ENCODE measurements at regions not wholly inside any gene's neighbourhood (a gene's known extent, or its start where the extent isn't known, plus 50 kb on each side); places are given as distances from the start of the nearest gene placed in this dataset.

DNA sequence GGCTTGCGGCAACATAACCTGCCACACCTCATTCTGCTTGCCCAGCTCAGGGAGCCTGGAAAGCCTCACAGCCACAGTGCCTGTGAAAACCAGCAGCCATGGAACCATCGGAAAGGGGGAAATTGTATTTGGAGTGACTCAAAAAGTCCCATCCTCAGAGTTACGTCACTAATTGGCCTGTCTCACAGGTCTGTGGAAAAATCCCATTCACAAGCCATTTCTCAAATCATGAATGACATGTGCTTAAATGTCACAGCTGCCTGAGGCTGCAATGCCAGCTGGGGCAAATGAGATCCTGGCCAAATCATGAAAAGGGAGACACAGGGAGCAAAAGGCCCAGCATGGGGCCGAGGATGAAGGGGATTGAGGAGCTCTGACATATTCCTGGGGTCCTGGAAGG is 486.9 kb upstream of the RAB6C start:
- H3K9me3 ChIP-seq (ENCODE audit: control insufficient read depth, insufficient read depth, low read length): no peaks in the 10 kb centered on the region
- no peak overlapping the region for H3K4me3 ChIP-seq (ENCODE audit: low read length)
- TF ChIP-seq, protein P1, sequence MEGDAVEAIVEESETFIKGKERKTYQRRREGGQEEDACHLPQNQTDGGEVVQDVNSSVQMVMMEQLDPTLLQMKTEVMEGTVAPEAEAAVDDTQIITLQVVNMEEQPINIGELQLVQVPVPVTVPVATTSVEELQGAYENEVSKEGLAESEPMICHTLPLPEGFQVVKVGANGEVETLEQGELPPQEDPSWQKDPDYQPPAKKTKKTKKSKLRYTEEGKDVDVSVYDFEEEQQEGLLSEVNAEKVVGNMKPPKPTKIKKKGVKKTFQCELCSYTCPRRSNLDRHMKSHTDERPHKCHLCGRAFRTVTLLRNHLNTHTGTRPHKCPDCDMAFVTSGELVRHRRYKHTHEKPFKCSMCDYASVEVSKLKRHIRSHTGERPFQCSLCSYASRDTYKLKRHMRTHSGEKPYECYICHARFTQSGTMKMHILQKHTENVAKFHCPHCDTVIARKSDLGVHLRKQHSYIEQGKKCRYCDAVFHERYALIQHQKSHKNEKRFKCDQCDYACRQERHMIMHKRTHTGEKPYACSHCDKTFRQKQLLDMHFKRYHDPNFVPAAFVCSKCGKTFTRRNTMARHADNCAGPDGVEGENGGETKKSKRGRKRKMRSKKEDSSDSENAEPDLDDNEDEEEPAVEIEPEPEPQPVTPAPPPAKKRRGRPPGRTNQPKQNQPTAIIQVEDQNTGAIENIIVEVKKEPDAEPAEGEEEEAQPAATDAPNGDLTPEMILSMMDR (IDR thresholded peaks at IDR 0.05; ENCODE audit: low read depth, low read length, poor library complexity, severe bottlenecking): no peak
- no peak for TF ChIP-seq EZH2phosphoT487 (IDR thresholded peaks at IDR 0.05; ENCODE audit: borderline replicate concordance, low read length)
- H3K27me3 ChIP-seq (ENCODE audit: control insufficient read depth, low read length): peaks cover 2% of the 10 kb centered on the region; the same call in 1 of the 2 replicates
- no peak overlapping the region for H3K27ac ChIP-seq (ENCODE audit: low read depth, low read length)
- no peaks in the 10 kb centered on the region for H3K9me2 ChIP-seq (replicated peaks; ENCODE audit: control insufficient read depth, low read length)
- H3K4me2 ChIP-seq (ENCODE audit: low read length): no peak overlapping the region
- H4K20me1 ChIP-seq (ENCODE audit: control insufficient read depth, insufficient read depth, low read depth, low read length): no peaks in the 10 kb centered on the region
- no peaks in the 10 kb centered on the region for H3K36me3 ChIP-seq (ENCODE audit: control insufficient read depth, low read length)
- H3K4me1 ChIP-seq (ENCODE audit: control insufficient read depth, low read length): no peaks in the 10 kb centered on the region
- no peaks in the 10 kb centered on the region for H3F3A ChIP-seq (ENCODE audit: control insufficient read depth, insufficient read depth)
- no peaks in the 10 kb centered on the region for H3K79me2 ChIP-seq (ENCODE audit: control insufficient read depth, low read length)

DNA sequence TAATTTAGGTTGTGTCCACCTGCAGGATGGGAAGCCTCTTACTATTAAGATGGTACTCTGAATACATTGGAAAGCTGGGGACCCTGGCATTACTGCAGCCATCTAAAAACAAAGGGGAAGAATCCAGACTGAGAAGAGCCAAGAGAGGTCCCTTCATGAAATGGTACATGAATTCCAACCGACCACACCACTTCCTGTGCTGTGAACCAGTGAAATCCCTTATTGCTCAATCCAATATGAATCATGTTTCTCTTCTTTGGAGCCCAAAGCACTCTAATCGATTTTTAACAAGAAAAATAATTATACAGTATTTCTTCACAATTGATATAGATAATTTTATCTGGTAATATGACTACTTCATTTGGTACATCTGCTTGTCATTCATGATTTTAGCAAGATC is 479.7 kb upstream of the RAB6C start:
- Histone ChIP-seq H3K27me3 (ENCODE audit: control insufficient read depth, low read length) (peaks cover 2% of the 10 kb centered on the region; the same call in 1 of the 2 replicates), H3K79me2 (ENCODE audit: control insufficient read depth, low read length) (no peaks in the 10 kb centered on the region), H3K4me2 (ENCODE audit: low read length) (no peak overlapping the region), H3K27ac (ENCODE audit: low read depth, low read length) (no peak overlapping the region), H3K4me3 (ENCODE audit: low read length) (no peak overlapping the region), H3K9me2 (replicated peaks; ENCODE audit: control insufficient read depth, low read length) (no peaks in the 10 kb centered on the region), H3K4me1 (ENCODE audit: control insufficient read depth, low read length) (no peaks in the 10 kb centered on the region), H3F3A (ENCODE audit: control insufficient read depth, insufficient read depth) (no peaks in the 10 kb centered on the region), H3K9me3 (ENCODE audit: control insufficient read depth, insufficient read depth, low read length) (no peaks in the 10 kb centered on the region), H3K36me3 (ENCODE audit: control insufficient read depth, low read length) (no peaks in the 10 kb centered on the region), H4K20me1 (ENCODE audit: control insufficient read depth, insufficient read depth, low read depth, low read length) (no peaks in the 10 kb centered on the region)
- TF ChIP-seq EZH2phosphoT487 (IDR thresholded peaks at IDR 0.05; ENCODE audit: borderline replicate concordance, low read length): no peak
- TF ChIP-seq, protein P1 (IDR thresholded peaks at IDR 0.05; ENCODE audit: low read depth, low read length, poor library complexity, severe bottlenecking): no peak

DNA sequence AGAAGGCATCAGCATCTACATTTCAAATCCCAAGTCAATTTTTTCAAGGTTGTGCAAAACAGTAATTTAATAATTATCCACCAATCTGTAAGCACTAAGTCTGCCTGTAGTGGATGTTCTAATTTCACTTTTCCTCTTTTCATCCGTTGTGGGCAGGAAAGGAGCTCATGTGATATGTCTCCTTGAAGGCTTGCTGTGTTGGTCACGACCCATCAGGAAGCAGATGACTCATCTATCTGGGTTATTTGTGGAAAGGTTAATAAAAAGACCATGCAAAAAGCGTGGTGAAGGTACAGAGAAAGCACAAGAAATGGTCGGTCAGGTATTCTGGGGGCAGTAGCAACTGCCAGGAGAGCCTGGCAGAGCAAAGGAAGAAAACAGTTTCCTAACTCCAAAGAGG is 476.7 kb upstream of the RAB6C start:
- TF ChIP-seq, protein P1 (IDR thresholded peaks at IDR 0.05; ENCODE audit: low read depth, low read length, poor library complexity, severe bottlenecking): no peak
- no peak for TF ChIP-seq EZH2phosphoT487 (IDR thresholded peaks at IDR 0.05; ENCODE audit: borderline replicate concordance, low read length)
- Histone ChIP-seq H3K36me3 (ENCODE audit: control insufficient read depth, low read length) (no peaks in the 10 kb centered on the region), H3K4me2 (ENCODE audit: low read length) (no peak overlapping the region)

DNA sequence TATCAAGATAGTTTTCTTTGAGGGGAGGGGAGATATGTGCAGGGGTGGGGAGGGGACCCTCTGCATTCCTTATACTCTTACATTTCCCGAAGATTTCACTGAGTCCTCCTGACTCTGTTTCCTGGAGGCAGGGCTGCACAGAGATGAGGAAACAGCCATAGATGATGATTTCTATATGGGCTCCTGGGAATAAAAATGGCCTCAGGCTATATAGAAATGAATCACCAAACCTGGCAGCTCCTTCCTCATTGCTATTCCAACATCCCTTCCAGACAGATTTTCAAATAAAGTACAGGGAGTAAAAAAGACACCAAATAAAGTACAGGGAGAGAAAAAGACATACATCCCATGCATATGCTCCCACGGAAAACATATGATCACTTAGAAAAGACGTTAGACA is 474.8 kb upstream of the RAB6C start:
- H3K9me2 ChIP-seq (replicated peaks; ENCODE audit: control insufficient read depth, low read length): no peaks in the 10 kb centered on the region
- no peaks in the 10 kb centered on the region for H3F3A ChIP-seq (ENCODE audit: control insufficient read depth, insufficient read depth)
- no peaks in the 10 kb centered on the region for H4K20me1 ChIP-seq (ENCODE audit: control insufficient read depth, insufficient read depth, low read depth, low read length)
- no peaks in the 10 kb centered on the region for H3K36me3 ChIP-seq (ENCODE audit: control insufficient read depth, low read length)
- no peaks in the 10 kb centered on the region for H3K27me3 ChIP-seq (ENCODE audit: control insufficient read depth, low read length)
- no peak overlapping the region for H3K27ac ChIP-seq (ENCODE audit: low read depth, low read length)
- H3K4me2 ChIP-seq (ENCODE audit: low read length): no peak overlapping the region
- no peaks in the 10 kb centered on the region for H3K4me1 ChIP-seq (ENCODE audit: control insufficient read depth, low read length)
- H3K9me3 ChIP-seq (ENCODE audit: control insufficient read depth, insufficient read depth, low read length): no peaks in the 10 kb centered on the region
- TF ChIP-seq, protein P1 (IDR thresholded peaks at IDR 0.05; ENCODE audit: low read depth, low read length, poor library complexity, severe bottlenecking): no peak
- no peak for TF ChIP-seq EZH2phosphoT487 (IDR thresholded peaks at IDR 0.05; ENCODE audit: borderline replicate concordance, low read length)
- no peak overlapping the region for H3K4me3 ChIP-seq (ENCODE audit: low read length)
- no peaks in the 10 kb centered on the region for H3K79me2 ChIP-seq (ENCODE audit: control insufficient read depth, low read length)

More for the DNA sequence above, 476.7 kb upstream of the RAB6C start:
- H3K27me3 ChIP-seq (ENCODE audit: control insufficient read depth, low read length): no peaks in the 10 kb centered on the region
- H4K20me1 ChIP-seq (ENCODE audit: control insufficient read depth, insufficient read depth, low read depth, low read length): no peaks in the 10 kb centered on the region
- H3K27ac ChIP-seq (ENCODE audit: low read depth, low read length): no peak overlapping the region
- no peaks in the 10 kb centered on the region for H3K79me2 ChIP-seq (ENCODE audit: control insufficient read depth, low read length)
- no peak overlapping the region for H3K4me3 ChIP-seq (ENCODE audit: low read length)
- H3K4me1 ChIP-seq (ENCODE audit: control insufficient read depth, low read length): no peaks in the 10 kb centered on the region
- no peaks in the 10 kb centered on the region for H3K9me2 ChIP-seq (replicated peaks; ENCODE audit: control insufficient read depth, low read length)
- H3F3A ChIP-seq (ENCODE audit: control insufficient read depth, insufficient read depth): no peaks in the 10 kb centered on the region
- no peaks in the 10 kb centered on the region for H3K9me3 ChIP-seq (ENCODE audit: control insufficient read depth, insufficient read depth, low read length)

All from DOHH2 (cell line).